ENCODE measurements at regions not wholly inside any gene's neighbourhood (a gene's known extent, or its start where the extent isn't known, plus 50 kb on each side); places are given as distances from the start of the nearest gene placed in this dataset.

GRCh38 chr5:132130918-132131715 is 57.5 kb downstream of the CSF2 start:
- DNase-seq = no peak

GRCh38 chr5:132132138-132132537 is 58.5 kb downstream of the CSF2 start:
- no peak for DNase-seq

GRCh38 chr5:132134384-132134783 is 60.8 kb downstream of the CSF2 start:
- DNase-seq = peak; percentile 29

GRCh38 chr5:132136906-132137305 is 63.3 kb downstream of the CSF2 start:
- DNase-seq = peak; percentile 78

- peak; percentile 16 for DNase-seq
Measured at GRCh38 chr5:132138260-132138659, 64.7 kb downstream of the CSF2 start.
